ENCODE measurements at regions not wholly inside any gene's neighbourhood (a gene's known extent, or its start where the extent isn't known, plus 50 kb on each side); places are given as distances from the start of the nearest gene placed in this dataset.

DNA sequence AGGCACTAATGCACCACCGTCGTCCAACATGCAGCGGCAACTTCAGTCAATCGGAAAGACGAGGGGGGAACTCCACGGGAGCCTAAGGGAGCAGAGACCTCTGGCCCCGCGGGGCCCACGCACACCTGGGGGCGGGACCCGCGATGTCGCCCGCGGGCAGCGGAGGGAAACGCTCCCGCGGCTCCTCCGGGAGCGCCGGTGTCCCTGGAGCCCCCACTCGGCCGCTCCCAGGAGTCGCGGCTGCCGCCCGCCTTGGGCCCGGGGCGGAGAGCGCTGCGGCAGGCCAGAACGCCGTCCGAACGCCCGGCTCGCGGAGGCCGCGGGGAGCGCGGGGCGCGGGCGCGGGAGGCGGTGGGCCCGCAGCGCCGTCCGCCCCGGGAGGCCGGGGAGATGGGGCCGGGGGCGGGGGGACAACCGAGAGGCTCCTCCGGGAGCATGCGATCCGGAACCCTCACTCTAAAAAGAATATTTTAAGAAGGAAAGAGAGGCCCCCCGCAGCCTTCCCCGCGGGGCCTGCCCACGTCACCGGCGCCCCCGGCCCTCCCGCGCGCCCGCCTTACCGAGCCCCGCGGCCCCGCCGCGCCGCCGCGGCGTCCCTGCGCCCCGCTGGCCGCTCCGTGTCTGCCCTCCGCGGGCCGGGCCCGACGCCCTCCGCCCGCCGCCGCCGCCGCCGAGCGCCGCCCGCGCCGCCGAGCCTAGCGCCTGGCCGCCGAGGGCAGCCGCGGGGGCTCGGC is 86.6 kb upstream of the ARHGAP32 start:
- H3K4me3 ChIP-seq (ENCODE audit: low read depth in 1 of 2, low read length in 2 of 2): peak overlapping the region; percentile 65 to 68
- peaks cover 11 to 32% of the 10 kb centered on the region in 2 donors for H3K4me1 ChIP-seq (ENCODE audit: control insufficient read depth in 1 of 2, insufficient read depth in 2 of 2, low read length in 2 of 2)
- no peaks in the 10 kb centered on the region for H3K36me3 ChIP-seq (ENCODE audit: control insufficient read depth in 1 of 2, insufficient read depth in 2 of 2, low read length in 2 of 2)
- no peak overlapping the region for H3K27ac ChIP-seq (ENCODE audit: low read length)
- H3K27me3 ChIP-seq (ENCODE audit: low read depth, low read length): no peaks in the 10 kb centered on the region
- H3K9me3 ChIP-seq (ENCODE audit: control insufficient read depth in 1 of 2, low read length in 2 of 2): no peaks in the 10 kb centered on the region

DNA sequence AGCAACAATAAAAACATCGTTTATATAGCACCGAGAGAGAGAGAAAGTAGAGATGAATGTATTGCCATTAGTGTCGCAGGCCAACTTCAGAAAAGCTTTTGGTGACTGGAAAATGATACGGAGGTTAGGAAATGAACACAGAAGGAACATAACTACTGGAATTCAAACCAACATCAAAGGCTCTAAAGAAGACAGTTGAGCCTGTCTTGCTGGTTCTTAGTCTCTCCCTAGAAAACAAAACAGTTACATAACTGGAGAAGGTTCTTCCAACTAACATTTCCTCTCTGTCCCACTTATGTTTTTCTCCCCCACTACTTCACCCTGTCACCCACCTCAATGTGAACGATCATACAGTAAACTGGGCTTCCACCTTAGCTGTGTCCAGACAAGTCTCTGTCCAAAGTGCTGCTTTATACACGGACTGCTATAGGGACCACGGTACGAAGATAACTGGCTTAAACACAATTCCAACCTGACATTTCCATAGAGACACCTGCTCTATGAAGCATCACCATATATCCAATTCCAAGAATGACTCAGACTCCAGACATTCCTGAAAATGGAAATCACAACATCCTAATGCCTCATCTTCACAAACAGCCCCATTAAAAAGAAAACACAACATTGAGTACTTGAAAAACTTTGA is 85.2 kb upstream of the ARHGAP32 start:
- H3K27me3 ChIP-seq (ENCODE audit: low read depth, low read length): no peaks in the 10 kb centered on the region
- H3K9me3 ChIP-seq (ENCODE audit: control insufficient read depth in 1 of 2, low read length in 2 of 2): no peaks in the 10 kb centered on the region
- H3K4me3 ChIP-seq (ENCODE audit: low read depth in 1 of 2, low read length in 2 of 2): no peak overlapping the region
- H3K36me3 ChIP-seq (ENCODE audit: control insufficient read depth in 1 of 2, insufficient read depth in 2 of 2, low read length in 2 of 2): no peaks in the 10 kb centered on the region
- no peak overlapping the region for H3K27ac ChIP-seq (ENCODE audit: low read length)
- H3K4me1 ChIP-seq (ENCODE audit: control insufficient read depth in 1 of 2, insufficient read depth in 2 of 2, low read length in 2 of 2): peaks cover 11 to 32% of the 10 kb centered on the region in 2 donors

DNA sequence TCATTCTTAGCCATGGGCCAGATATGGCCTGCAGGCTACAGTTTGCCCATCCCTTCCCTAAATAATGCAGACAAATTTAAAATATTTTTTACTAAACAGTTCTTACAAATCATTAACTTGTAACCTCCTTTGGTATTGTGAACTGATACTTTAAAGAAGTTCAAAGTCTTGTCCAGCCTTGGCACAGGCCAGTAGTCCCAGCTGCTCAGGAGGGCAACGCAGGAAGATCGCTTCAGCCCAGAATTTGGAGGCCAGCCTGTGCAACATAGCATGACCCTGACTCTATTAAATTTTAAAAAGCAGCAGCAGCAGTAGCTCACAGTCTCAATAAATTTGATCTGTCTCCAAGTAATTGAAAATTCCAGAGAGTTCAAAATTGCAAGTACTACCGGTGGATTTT is 83.7 kb upstream of the ARHGAP32 start:
- H3K36me3 ChIP-seq (ENCODE audit: control insufficient read depth in 1 of 2, insufficient read depth in 2 of 2, low read length in 2 of 2): no peaks in the 10 kb centered on the region
- peaks cover 11 to 32% of the 10 kb centered on the region in 2 donors for H3K4me1 ChIP-seq (ENCODE audit: control insufficient read depth in 1 of 2, insufficient read depth in 2 of 2, low read length in 2 of 2)
- H3K27ac ChIP-seq (ENCODE audit: low read length): no peak overlapping the region
- no peaks in the 10 kb centered on the region for H3K9me3 ChIP-seq (ENCODE audit: control insufficient read depth in 1 of 2, low read length in 2 of 2)
- no peak overlapping the region for H3K4me3 ChIP-seq (ENCODE audit: low read depth in 1 of 2, low read length in 2 of 2)
- H3K27me3 ChIP-seq (ENCODE audit: low read depth, low read length): no peaks in the 10 kb centered on the region

DNA sequence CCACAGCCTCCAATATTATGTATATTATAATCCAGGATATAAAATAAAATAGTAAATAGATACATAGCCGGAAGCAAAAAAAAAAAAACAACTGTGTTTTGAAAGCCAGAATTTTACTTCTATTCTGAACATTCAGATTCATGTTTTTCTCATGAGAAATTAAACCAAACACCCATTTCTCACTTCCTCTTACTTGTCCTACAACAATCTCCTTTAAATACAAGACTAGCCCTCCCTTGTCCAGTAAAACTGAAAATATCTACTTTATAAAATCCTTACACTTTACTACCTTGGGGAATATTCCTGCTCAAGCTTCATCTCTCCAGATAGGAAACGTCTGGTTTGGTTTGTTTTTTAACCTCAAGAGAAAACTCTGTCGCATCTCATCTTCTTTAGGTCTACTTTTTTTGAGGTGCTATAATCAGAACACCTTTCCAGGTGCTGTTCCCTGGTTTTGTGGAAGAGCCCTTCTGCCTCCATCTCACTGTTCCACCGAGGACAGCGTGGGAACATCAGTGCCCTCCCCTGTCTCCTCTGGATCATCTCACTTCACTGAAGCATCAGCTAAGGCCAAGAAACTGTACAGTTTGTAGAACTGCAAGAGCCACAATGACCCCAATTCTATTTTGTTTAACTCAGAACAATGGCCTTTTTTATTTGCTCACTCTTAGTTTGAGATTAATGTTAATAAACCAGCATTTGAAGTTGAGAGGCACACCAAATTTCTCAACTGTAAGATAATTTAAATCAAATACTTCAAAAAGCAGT is 82.0 kb upstream of the ARHGAP32 start:
- Histone ChIP-seq H3K27me3 (ENCODE audit: low read depth, low read length) (no peaks in the 10 kb centered on the region), H3K36me3 (ENCODE audit: control insufficient read depth in 1 of 2, insufficient read depth in 2 of 2, low read length in 2 of 2) (no peaks in the 10 kb centered on the region), H3K4me3 (ENCODE audit: low read depth in 1 of 2, low read length in 2 of 2) (no peak overlapping the region), H3K27ac (ENCODE audit: low read length) (no peak overlapping the region), H3K4me1 (ENCODE audit: control insufficient read depth in 1 of 2, insufficient read depth in 2 of 2, low read length in 2 of 2) (peaks cover 11 to 28% of the 10 kb centered on the region in 2 donors), H3K9me3 (ENCODE audit: control insufficient read depth in 1 of 2, low read length in 2 of 2) (no peaks in the 10 kb centered on the region)

DNA sequence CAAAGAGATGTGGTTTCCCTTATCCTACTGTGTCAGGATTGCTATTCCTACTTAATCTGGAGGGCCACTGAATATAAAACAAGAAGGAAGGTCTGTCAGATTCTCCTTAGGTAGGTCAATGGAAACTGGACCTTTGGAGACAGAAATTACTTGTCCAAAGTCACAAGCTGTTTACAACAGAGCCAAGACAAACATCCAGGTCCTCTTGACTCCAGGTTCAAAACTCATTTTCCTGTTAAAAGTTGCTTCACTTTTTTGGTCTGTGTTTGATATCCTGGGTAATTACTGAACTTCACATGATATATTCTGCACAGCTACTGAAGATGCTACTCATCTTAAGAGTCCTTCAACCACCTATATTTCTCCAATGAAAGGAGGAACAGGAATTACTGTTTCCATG is 81.2 kb upstream of the ARHGAP32 start:
- Histone ChIP-seq H3K27ac (ENCODE audit: low read length) (no peak overlapping the region), H3K4me1 (ENCODE audit: control insufficient read depth in 1 of 2, insufficient read depth in 2 of 2, low read length in 2 of 2) (peaks cover 10 to 26% of the 10 kb centered on the region in 2 donors), H3K4me3 (ENCODE audit: low read depth in 1 of 2, low read length in 2 of 2) (no peak overlapping the region)

GRCh38 chr11:129271030-129271429 is 78.9 kb upstream of the ARHGAP32 start:
- no peak overlapping the region for H3K27ac ChIP-seq (ENCODE audit: low read length)
- no peak overlapping the region for H3K4me3 ChIP-seq (ENCODE audit: low read depth in 1 of 2, low read length in 2 of 2)
- peaks cover 3 to 14% of the 10 kb centered on the region in 2 donors for H3K4me1 ChIP-seq (ENCODE audit: control insufficient read depth in 1 of 2, insufficient read depth in 2 of 2, low read length in 2 of 2)
- H3K36me3 ChIP-seq (ENCODE audit: control insufficient read depth in 1 of 2, insufficient read depth in 2 of 2, low read length in 2 of 2): no peaks in the 10 kb centered on the region
- H3K27me3 ChIP-seq (ENCODE audit: low read depth, low read length): no peaks in the 10 kb centered on the region
- H3K9me3 ChIP-seq (ENCODE audit: control insufficient read depth in 1 of 2, low read length in 2 of 2): no peaks in the 10 kb centered on the region

More for the DNA sequence above, 81.2 kb upstream of the ARHGAP32 start:
- Histone ChIP-seq H3K27me3 (ENCODE audit: low read depth, low read length) (no peaks in the 10 kb centered on the region), H3K9me3 (ENCODE audit: control insufficient read depth in 1 of 2, low read length in 2 of 2) (no peaks in the 10 kb centered on the region), H3K36me3 (ENCODE audit: control insufficient read depth in 1 of 2, insufficient read depth in 2 of 2, low read length in 2 of 2) (no peaks in the 10 kb centered on the region)

DNA sequence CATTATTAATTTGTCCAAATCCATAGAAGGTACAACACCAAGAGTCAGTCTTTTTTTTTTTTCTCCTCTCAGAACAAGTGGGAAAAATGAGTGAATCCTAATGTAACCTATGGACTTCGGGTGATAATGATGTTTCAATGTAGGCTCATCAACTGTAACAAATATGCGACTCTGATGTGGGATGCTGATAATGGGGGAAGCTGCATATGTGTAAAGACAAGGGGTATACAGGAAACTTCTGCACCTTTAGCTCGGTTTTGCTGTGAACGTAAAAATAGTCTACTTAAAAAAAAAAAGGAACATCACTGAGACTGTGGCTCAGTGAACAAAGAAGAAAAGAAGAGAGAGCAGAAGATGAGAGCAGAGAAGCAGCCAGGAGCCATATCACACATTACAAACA is 78.3 kb upstream of the ARHGAP32 start:
- H3K9me3 ChIP-seq (ENCODE audit: control insufficient read depth in 1 of 2, low read length in 2 of 2): no peaks in the 10 kb centered on the region
- H3K4me3 ChIP-seq (ENCODE audit: low read depth in 1 of 2, low read length in 2 of 2): no peak overlapping the region
- no peaks in the 10 kb centered on the region for H3K36me3 ChIP-seq (ENCODE audit: control insufficient read depth in 1 of 2, insufficient read depth in 2 of 2, low read length in 2 of 2)
- no peak overlapping the region for H3K27ac ChIP-seq (ENCODE audit: low read length)
- peaks cover 3 to 10% of the 10 kb centered on the region in 2 donors for H3K4me1 ChIP-seq (ENCODE audit: control insufficient read depth in 1 of 2, insufficient read depth in 2 of 2, low read length in 2 of 2)
- H3K27me3 ChIP-seq (ENCODE audit: low read depth, low read length): no peaks in the 10 kb centered on the region

GRCh38 chr11:129268371-129268770 is 76.2 kb upstream of the ARHGAP32 start:
- H3K36me3 ChIP-seq (ENCODE audit: control insufficient read depth in 1 of 2, insufficient read depth in 2 of 2, low read length in 2 of 2): no peaks in the 10 kb centered on the region
- H3K9me3 ChIP-seq (ENCODE audit: control insufficient read depth in 1 of 2, low read length in 2 of 2): no peaks in the 10 kb centered on the region
- no peak overlapping the region for H3K4me3 ChIP-seq (ENCODE audit: low read depth in 1 of 2, low read length in 2 of 2)
- H3K27ac ChIP-seq (ENCODE audit: low read length): no peak overlapping the region
- H3K27me3 ChIP-seq (ENCODE audit: low read depth, low read length): no peaks in the 10 kb centered on the region
- no peaks in the 10 kb centered on the region for H3K4me1 ChIP-seq (ENCODE audit: control insufficient read depth in 1 of 2, insufficient read depth in 2 of 2, low read length in 2 of 2)

GRCh38 chr11:129267716-129268115 is 75.6 kb upstream of the ARHGAP32 start:
- no peaks in the 10 kb centered on the region for H3K36me3 ChIP-seq (ENCODE audit: control insufficient read depth in 1 of 2, insufficient read depth in 2 of 2, low read length in 2 of 2)
- no peaks in the 10 kb centered on the region for H3K4me1 ChIP-seq (ENCODE audit: control insufficient read depth in 1 of 2, insufficient read depth in 2 of 2, low read length in 2 of 2)
- H3K27ac ChIP-seq (ENCODE audit: low read length): no peak overlapping the region
- H3K4me3 ChIP-seq (ENCODE audit: low read depth in 1 of 2, low read length in 2 of 2): no peak overlapping the region
- H3K27me3 ChIP-seq (ENCODE audit: low read depth, low read length): no peaks in the 10 kb centered on the region
- no peaks in the 10 kb centered on the region for H3K9me3 ChIP-seq (ENCODE audit: control insufficient read depth in 1 of 2, low read length in 2 of 2)

DNA sequence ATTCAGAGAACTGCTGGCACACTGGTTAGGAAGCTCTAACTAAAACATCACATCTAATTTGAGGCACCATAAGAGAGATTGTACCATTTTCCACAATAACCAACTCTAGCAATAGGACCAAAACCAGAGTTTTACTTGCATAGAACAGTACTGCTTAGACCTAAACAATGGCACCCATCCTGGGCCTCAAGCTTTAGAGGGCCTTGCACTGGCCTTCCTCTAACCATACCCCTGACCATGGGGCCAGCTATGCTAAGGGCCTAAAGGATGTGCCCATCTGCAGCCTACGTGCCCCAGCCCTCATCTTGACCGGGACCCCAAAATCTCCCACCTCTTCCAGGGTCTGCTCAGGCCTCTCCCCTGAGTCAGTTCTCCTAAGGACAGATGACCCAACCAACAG is 74.4 kb upstream of the ARHGAP32 start:
- Histone ChIP-seq H3K27me3 (ENCODE audit: low read depth, low read length) (no peaks in the 10 kb centered on the region), H3K4me3 (ENCODE audit: low read depth in 1 of 2, low read length in 2 of 2) (no peak overlapping the region), H3K27ac (ENCODE audit: low read length) (no peak overlapping the region), H3K36me3 (ENCODE audit: control insufficient read depth in 1 of 2, insufficient read depth in 2 of 2, low read length in 2 of 2) (no peaks in the 10 kb centered on the region), H3K4me1 (ENCODE audit: control insufficient read depth in 1 of 2, insufficient read depth in 2 of 2, low read length in 2 of 2) (peaks cover 0 to 3% of the 10 kb centered on the region in 2 donors), H3K9me3 (ENCODE audit: control insufficient read depth in 1 of 2, low read length in 2 of 2) (no peaks in the 10 kb centered on the region)

DNA sequence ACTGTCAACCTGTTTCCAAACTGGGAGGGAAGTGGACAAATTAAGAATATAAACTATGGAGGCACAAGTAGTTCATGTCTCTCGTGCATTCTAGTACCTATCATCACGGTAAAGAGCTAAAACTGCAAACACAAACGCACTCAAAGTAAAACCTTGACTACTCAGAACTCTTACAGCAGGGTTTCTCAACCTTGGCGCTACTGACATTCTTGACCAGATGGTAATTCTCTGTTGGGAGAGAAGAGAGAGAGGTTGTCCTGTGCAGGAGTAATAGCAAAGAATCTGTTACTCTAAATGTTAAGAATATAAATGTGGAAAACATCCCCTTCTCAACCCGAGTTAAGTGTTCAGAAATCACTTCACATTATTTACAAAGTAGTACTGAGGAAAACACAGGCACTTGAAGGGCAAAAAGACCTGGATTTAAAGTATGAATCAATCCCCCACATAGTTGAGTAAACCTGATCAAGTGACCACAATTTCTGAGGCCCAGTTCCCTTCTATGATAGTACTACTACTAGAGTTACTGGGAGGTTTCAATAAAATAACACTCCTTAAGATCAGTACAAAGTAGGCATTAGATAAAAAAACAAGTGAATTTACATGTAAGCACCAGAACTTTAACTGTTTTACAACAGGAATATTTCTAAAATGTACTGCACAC is 73.1 kb upstream of the ARHGAP32 start:
- H3K4me3 ChIP-seq (ENCODE audit: low read depth in 1 of 2, low read length in 2 of 2): no peak overlapping the region
- H3K4me1 ChIP-seq (ENCODE audit: control insufficient read depth in 1 of 2, insufficient read depth in 2 of 2, low read length in 2 of 2): peaks cover 0 to 3% of the 10 kb centered on the region in 2 donors
- no peak overlapping the region for H3K27ac ChIP-seq (ENCODE audit: low read length)
- no peaks in the 10 kb centered on the region for H3K9me3 ChIP-seq (ENCODE audit: control insufficient read depth in 1 of 2, low read length in 2 of 2)
- H3K27me3 ChIP-seq (ENCODE audit: low read depth, low read length): no peaks in the 10 kb centered on the region
- no peaks in the 10 kb centered on the region for H3K36me3 ChIP-seq (ENCODE audit: control insufficient read depth in 1 of 2, insufficient read depth in 2 of 2, low read length in 2 of 2)
